HG03139 (cell line): ENCODE measurements at regions not wholly inside any gene's neighbourhood (a gene's known extent, or its start where the extent isn't known, plus 50 kb on each side); places are given as distances from the start of the nearest gene placed in this dataset.

Experiments used
- ATAC-seq: cut with Tn5 transposase; IDR thresholded peaks from one replicate; pipeline ENCODE4 v1.9.1; 2021; ENCODE audit not compliant: unreplicated experiment

- ATAC-seq: no peak
Observed at GRCh38 chr19:29395111-29395733, 130.6 kb upstream of the VSTM2B start.

DNA sequence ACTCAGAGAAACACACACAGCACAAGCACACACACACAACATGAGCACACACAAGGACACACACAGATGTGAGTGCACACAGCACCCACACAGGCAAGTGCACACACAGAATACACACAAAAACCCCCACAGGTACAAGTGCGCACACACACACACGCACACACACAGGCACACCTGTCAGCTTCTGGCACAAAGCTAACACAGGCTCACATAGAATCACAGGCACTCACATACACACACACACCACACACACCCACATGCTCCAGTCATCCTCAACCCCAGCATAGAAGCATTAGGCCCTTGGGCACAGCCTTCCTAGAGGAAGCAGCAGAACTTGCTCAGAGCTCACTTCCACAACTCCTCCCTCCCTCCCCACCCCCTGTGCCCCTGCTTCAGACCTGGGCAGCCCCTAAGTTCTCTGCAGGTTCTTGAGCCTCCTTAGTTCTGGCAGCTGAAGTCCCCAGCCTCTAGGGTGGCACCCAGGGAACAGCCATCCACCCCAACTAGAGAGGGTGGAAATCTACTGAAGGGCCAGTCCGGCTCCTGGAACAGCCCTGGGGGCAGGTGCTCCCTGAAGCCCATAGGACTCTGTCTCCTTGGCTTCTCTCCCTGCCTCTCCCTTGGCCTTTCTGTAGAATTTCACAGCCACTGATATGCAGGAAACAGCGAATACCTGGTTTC is 129.9 kb upstream of the VSTM2B start:
- ATAC-seq: no peak

DNA sequence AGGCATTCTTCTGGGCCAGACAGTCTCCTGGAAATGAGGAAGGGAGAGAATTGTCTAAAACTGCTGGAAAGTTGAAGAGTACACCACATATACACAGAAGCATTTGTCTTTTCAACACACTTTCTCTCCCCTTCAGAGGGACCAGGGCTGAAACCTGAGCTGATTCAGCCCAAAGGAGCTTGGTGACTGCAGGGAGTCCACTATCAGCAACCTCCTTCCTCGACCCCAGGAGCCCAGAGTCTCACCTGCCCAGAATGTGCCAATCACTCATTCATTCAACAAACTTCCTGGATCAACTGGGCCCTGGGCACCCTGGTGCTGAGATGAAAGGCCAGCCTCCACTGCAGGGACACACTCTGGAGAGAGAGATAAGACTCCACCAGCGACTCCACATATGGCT is 128.9 kb upstream of the VSTM2B start:
- no peak for ATAC-seq

- ATAC-seq: no peak
Observed at GRCh38 chr19:29397748-29398147, 128.0 kb upstream of the VSTM2B start.

- ATAC-seq: no peak
Observed at GRCh38 chr19:29399804-29400203, 126.0 kb upstream of the VSTM2B start.

DNA sequence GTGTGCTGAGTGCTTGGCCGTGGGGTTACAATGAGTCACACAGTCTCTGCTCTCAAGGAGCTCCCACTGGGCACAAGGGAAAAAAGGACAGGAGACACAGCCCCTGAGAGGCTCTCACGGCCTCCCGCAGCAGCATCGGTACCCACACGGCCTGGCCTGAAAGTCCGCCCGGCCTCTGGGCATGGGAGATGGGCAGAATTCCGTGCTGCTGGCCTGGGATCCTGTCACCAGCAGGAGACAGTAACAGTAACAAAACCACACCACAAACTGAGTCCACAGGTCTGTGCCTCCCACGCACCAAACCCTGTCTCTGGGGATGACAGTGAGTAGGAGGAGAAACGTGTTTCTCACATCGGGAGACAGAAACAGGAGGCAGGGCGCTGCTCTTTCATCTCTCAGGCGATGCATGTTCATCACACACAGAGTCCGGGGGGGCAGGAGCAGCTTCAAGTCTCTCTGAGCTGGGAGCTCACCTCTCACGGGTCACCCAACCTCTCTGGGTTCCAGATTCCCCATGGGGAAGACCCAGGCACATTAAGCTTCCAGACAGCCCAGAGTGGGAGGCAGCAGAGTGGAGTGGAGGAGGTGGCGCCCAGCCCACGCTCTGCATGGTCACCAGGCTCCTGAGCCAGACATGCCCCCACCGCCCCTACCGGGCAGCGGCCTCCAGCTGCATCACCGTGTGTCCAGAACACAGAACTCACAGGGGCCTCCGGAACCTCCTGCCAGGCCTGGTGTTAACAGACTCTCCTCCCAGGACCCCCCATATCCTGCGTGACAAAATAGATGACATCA is 124.7 kb upstream of the VSTM2B start:
- no peak for ATAC-seq

GRCh38 chr19:29401712-29402421 is 123.9 kb upstream of the VSTM2B start:
- ATAC-seq: no peak

DNA sequence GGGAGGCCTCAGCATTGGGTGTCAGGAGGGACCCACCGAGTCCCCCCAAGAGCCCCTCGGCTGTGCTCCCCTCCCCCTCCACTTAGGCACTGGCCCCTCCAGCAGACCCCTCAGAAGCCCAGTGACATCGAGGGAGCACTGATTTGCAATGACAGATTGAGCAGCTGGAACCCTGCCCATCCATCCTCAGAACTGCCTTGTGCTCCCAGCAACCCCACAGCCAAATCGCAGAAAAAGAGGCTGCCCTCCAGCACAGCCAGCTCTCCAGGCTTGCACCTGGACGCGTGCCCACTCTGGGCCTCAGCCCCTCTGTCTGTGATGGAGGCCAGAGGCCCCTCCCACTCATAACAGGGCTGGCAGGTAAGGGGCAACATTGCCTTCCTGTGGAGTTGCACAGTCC is 123.2 kb upstream of the VSTM2B start:
- ATAC-seq: no peak

- ATAC-seq: no peak
Observed at GRCh38 chr19:29404015-29404414, 121.8 kb upstream of the VSTM2B start.

DNA sequence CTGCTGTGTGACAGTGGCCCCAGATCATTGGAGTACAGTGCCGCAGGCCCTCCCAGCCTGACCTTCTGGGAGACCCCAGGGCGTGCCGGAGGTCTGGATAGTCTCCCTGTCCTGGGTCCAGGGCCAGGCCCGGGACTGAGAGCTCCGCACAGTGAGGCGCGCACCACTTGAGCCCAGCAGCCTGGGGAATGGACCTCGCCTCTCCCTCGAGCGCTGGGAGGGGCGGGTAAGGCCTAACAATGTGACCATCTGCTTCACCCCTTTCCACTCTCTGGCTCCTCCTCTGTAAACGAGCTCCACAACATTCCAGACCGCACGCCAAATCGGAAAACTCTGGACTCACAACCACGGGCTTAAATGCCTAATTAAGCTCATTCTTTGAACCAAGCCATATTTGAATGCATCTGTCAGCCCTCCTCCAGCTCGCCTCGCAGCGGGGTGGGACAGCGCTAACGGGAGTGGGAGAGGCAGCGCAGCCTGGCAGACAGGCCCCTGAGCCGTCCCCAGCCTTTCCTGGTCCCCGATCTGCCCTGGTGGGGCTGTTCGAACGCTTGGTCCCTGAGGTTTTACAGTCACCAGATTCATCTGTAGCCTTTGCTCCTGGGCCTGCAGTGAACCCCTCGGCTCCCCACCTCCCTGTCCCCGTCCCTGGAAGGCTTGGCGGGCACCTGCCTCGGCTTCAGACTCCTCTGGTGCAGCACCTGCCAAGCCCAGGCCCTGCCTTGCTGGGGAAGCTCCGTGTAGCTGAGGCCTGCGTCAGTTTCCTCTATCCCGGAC is 120.7 kb upstream of the VSTM2B start:
- ATAC-seq: no peak

- ATAC-seq: no peak
Observed at GRCh38 chr19:29405728-29405995, 120.1 kb upstream of the VSTM2B start.

DNA sequence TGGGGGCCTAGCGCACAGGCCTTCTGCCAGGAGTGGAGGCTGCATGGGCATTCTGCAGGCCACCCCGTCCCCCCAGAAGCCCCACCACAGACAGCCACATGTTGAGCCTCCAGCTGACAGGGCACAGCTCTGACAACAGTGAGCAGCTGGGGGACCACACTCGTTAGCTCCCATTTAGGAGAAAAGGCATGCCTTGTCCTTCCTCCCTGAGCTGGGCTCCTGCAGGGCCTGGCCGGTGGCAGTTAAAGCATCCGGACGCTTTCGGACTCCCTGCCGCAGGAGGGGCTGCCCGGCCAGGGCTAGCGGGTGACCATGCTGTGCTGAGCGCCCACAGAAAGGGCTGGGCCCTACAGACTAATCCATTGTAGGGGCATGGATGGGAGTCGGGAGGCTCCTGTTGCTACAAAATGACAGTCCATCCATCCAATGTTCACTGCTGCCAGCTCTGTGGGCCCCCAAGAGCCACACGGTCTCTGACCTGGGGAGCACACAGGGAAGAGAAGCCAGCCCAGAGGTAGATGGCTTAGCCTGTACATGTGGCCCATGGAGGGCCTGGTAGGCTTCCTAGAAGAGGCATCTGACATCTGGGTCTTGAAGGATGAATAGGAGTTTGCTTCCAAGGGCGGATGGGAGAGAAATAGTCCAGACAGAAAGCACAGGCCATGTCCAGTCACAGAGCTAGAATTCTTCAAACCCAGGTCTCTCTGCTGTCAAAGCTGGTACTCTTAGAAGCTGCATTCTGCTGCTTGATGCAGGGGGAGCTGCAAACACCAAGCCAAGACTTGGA is 116.5 kb upstream of the VSTM2B start:
- no peak for ATAC-seq

DNA sequence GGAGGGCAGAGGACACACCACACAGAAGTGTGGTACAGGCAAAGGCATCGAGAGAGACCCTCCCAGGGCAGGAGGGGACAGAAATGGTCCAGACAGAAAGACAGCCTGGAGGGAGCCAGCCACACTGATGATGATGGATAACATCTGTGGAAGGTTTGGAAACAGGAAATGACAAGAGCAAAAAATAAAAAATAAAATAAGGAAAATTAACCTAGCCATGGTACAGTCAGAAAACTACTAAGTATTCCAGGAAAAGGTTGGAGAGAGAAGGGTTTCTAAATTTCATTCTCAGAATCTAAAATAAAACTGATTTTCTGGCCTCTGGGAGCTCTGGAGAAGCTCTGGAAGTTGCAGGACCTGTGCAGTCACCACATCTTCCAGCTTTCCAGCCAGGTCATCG is 115.2 kb upstream of the VSTM2B start:
- ATAC-seq: no peak

DNA sequence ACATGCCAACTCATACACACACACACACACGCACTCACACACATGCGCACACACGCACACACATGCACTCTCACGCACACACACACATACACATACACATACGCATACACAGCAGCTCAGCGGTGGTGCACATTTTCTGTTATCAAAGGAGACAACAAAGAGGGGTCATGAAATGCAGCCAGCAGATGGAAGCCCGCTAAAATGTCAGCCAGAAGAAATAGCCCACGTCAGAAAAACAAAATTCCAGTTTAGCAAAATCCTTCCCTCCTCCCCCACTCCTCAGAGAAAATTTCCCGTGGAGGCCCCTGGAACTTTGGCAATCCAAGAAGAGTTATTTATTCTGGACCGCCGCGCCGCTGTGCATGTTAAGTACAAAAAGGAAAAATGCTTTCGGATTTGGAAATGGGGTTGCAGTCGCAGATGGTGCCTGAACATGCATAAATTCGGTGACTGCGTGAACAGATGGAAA is 114.6 kb upstream of the VSTM2B start:
- no peak for ATAC-seq

GRCh38 chr19:29413435-29413834 is 112.4 kb upstream of the VSTM2B start:
- ATAC-seq: no peak

- ATAC-seq: no peak
Observed at GRCh38 chr19:29415507-29415906, 110.3 kb upstream of the VSTM2B start.

DNA sequence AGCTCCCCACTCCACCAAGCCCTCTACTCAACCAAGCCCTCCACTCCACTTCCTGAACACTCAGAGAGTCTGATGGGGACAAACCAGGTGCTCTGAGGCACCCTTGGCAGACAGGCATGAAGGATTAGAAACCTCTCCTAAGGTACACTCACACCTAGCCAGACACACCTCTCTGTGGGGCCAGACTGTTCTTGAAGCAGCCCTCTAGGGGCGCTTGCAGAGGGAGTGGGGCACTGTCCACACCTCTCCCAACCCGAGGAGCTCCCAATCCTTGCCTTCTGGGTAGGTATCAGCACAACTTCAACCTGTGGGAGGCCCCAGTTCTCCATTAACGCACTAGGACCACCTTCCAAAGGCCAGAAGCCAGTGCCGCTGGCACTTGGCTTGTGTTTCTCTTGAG is 108.7 kb upstream of the VSTM2B start:
- ATAC-seq: no peak

DNA sequence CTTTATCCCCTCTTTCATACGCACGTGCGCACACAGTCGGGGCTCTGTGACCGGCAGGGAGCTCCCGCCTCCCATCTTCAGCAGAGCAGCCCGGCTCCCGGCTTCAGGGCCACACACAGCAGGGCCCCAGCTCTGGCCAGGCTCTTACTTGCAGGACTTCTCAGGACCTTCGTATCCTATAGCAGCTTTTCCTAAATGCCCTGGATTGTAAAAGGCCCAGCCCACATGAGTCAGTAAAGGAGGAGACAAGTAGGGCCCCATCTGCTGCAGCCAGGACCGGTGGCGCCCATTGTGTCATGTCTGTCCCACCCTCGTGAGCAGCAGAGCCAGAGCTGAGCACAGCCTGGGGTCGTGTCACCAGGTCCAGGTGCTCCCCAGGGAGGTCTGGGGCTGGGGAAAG is 107.6 kb upstream of the VSTM2B start:
- no peak for ATAC-seq

GRCh38 chr19:29420065-29420464 is 105.7 kb upstream of the VSTM2B start:
- ATAC-seq: no peak
